MCF 10A (cell line): ENCODE measurements at regions not wholly inside any gene's neighbourhood (a gene's known extent, or its start where the extent isn't known, plus 50 kb on each side); places are given as distances from the start of the nearest gene placed in this dataset.

Source experiments
- BruUV-seq: library from RNA; stranded (reverse); fragments of 400-500 nt; replicated peaks from 2 replicates; lab custom pipeline; 2021; lab: Mats Ljungman, UMichigan
- CTCF ChIA-PET: fragments of 300-600 bp; sonication (Branson Sonifier 250); formaldehyde crosslinking; extraction: SDS; loops from one replicate; lab custom pipeline; 2021; ENCODE audit warnings: antibody characterized with exemption, inconsistent platforms; lab: Yijun Ruan, JAX
- POLR2A ChIA-PET: fragments of 300-600, 350-650 bp; sonication (Branson Sonifier 250); formaldehyde crosslinking; extraction: SDS; loops from one replicate; lab custom pipeline; 2020; ENCODE audit warnings: antibody characterized with exemption, inconsistent platforms; lab: Yijun Ruan, JAX
- DNase-seq: peaks from one replicate; pipeline ENCODE4 v3.0.0-alpha.2; 2018; ENCODE audit not compliant: unreplicated experiment
- H3K27ac Mint-ChIP-seq: one replicate; pipeline ENCODE4 v1.8.0; 2022; ENCODE audit warnings: mild to moderate bottlenecking, low read depth, mixed read lengths; ENCODE audit not compliant: unreplicated experiment
- H3K27me3 Mint-ChIP-seq: one replicate; pipeline ENCODE4 v1.8.0; 2022; ENCODE audit warnings: mixed read lengths; ENCODE audit not compliant: insufficient read depth, unreplicated experiment
- H3K36me3 Mint-ChIP-seq: one replicate; pipeline ENCODE4 v1.8.0; 2022; ENCODE audit warnings: mild to moderate bottlenecking, moderate library complexity, mixed read lengths; ENCODE audit not compliant: insufficient read depth, unreplicated experiment
- H3K4me1 Mint-ChIP-seq: one replicate; pipeline ENCODE4 v1.8.0; 2022; ENCODE audit warnings: mixed read lengths; ENCODE audit not compliant: insufficient read depth, unreplicated experiment
- H3K4me3 Mint-ChIP-seq: one replicate; pipeline ENCODE4 v1.8.0; 2022; ENCODE audit warnings: mild to moderate bottlenecking, moderate library complexity, mixed read lengths; ENCODE audit not compliant: unreplicated experiment
- H3K9me3 Mint-ChIP-seq: one replicate; pipeline ENCODE4 v1.8.0; 2022; ENCODE audit warnings: mixed read lengths; ENCODE audit not compliant: unreplicated experiment
- intact Hi-C: fragments of 100-400 bp; cut with micrococcal nuclease; formaldehyde crosslinking; loops from 2 replicates; pipeline ENCODE4 v1.14.1; 2022
- TF ChIP-seq, protein P1 (sequence below): fragments of 200-600 bp; IDR thresholded peaks from one replicate; pipeline ENCODE4 v1.8.0; 2022; ENCODE audit warnings: antibody characterized with exemption, mild to moderate bottlenecking; ENCODE audit not compliant: unreplicated experiment

DNA sequence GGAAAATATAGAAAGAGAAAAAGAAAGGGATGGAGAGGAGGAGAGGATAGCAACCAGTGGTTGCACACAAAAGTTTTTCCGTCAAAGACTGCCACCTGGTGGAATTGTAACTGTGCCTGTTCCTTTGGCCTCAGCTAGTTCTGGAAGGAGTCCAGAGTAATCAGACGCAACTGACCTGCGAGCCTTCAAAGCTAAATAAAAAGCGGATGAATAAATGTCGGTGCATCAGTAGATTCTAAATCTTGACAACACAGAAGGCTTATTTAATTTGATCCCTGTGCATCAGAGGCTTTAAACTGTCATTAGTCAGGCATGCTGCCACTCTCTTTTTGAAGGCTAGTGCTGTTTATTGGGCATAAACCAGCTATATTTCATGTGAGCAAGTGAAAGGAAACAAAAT lies 132.9 kb upstream of the ACO1 start:
- BruUV-seq: no TSS peak
- intact Hi-C loops: loop anchor here (1.0 to 10.0 kb wide), 5 partner anchors 104 to 947 kb away; no protein-coding TSS in a partner anchor
- H3K36me3 Mint-ChIP-seq: no peaks in the 10 kb centered on the region
- ChIA-PET POLR2A (interaction anchor here (0.6 to 1.5 kb wide), 3 partner anchors 70 to 542 kb away, joined by 3 to 5 read pairs (median 4); no protein-coding TSS in a partner anchor), CTCF (interaction anchor here (0.7 to 3.4 kb wide), 21 partner anchors 9 to 451 kb away, joined by 3 to 50 read pairs (median 4); no protein-coding TSS in a partner anchor)
- peaks cover 65% of the 10 kb centered on the region for H3K27me3 Mint-ChIP-seq
- H3K4me3 Mint-ChIP-seq: no peak overlapping the region
- peak; percentile 85 for DNase-seq
- TF ChIP-seq, protein P1, sequence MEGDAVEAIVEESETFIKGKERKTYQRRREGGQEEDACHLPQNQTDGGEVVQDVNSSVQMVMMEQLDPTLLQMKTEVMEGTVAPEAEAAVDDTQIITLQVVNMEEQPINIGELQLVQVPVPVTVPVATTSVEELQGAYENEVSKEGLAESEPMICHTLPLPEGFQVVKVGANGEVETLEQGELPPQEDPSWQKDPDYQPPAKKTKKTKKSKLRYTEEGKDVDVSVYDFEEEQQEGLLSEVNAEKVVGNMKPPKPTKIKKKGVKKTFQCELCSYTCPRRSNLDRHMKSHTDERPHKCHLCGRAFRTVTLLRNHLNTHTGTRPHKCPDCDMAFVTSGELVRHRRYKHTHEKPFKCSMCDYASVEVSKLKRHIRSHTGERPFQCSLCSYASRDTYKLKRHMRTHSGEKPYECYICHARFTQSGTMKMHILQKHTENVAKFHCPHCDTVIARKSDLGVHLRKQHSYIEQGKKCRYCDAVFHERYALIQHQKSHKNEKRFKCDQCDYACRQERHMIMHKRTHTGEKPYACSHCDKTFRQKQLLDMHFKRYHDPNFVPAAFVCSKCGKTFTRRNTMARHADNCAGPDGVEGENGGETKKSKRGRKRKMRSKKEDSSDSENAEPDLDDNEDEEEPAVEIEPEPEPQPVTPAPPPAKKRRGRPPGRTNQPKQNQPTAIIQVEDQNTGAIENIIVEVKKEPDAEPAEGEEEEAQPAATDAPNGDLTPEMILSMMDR: peak; percentile 65
- no peaks in the 10 kb centered on the region for H3K4me1 Mint-ChIP-seq
- H3K9me3 Mint-ChIP-seq: no peaks in the 10 kb centered on the region
- no peak overlapping the region for H3K27ac Mint-ChIP-seq

DNA sequence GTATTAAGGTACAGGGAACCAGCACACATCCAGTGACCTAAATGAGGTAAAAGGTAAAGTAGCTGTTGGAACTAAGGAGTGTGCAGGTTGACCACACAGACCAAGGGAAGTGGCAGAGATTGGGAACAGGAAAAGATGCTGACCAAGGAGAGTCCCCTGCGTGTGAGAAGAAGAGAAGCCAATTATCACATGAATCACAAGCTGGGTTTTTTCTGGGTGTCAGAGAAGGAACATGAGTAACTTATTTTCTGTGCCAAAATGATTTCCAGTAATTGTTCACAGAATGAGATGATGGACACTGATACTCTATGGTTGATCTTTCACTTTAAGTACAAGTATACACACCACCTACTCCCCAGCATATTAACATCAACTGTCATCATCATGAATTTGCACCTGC lies 130.7 kb upstream of the ACO1 start:
- H3K9me3 Mint-ChIP-seq: no peaks in the 10 kb centered on the region
- intact Hi-C loops: loop anchor here (5.0 to 10.0 kb wide), 2 partner anchors 451 to 949 kb away; no protein-coding TSS in a partner anchor
- H3K36me3 Mint-ChIP-seq: no peaks in the 10 kb centered on the region

DNA sequence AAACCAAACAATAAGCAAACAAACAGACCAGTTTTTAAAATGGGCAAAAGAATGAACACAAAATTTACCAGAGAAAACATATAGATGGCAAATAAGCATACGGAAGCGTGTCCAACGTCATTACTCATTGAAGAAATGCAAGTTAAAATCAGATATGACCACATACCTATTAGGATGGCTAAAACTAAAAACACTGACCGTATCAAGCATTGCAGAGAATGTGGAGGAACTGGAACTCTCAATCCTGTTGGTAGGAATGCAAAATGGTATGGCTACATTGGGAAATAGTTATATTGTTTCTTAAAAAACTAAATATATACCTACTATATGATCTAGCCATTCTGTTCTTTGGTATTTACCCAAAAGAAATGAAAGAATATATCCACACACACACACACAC lies 129.4 kb upstream of the ACO1 start:
- Mint-ChIP-seq H3K4me1 (no peaks in the 10 kb centered on the region), H3K27me3 (peaks cover 51% of the 10 kb centered on the region), H3K27ac (no peak overlapping the region), H3K36me3 (no peaks in the 10 kb centered on the region), H3K9me3 (no peaks in the 10 kb centered on the region), H3K4me3 (no peak overlapping the region)
- no peak for DNase-seq
- TF ChIP-seq, protein P1: no peak
- intact Hi-C loops: loop anchor here (10.0 kb wide), 1 partner anchor 950 kb away; no protein-coding TSS in a partner anchor
- CTCF ChIA-PET: no interaction called here
- POLR2A ChIA-PET: no interaction called here
- no TSS peak for BruUV-seq

More for the DNA sequence above, 130.7 kb upstream of the ACO1 start:
- H3K4me3 Mint-ChIP-seq: no peak overlapping the region
- no TSS peak for BruUV-seq
- H3K4me1 Mint-ChIP-seq: no peaks in the 10 kb centered on the region
- CTCF ChIA-PET: no interaction called here
- no peak for DNase-seq
- TF ChIP-seq, protein P1: no peak
- POLR2A ChIA-PET: interaction anchor here (0.9 kb wide), 1 partner anchor 10 kb away, joined by 3 read pairs; no protein-coding TSS in a partner anchor
- peaks cover 54% of the 10 kb centered on the region for H3K27me3 Mint-ChIP-seq
- no peak overlapping the region for H3K27ac Mint-ChIP-seq

DNA sequence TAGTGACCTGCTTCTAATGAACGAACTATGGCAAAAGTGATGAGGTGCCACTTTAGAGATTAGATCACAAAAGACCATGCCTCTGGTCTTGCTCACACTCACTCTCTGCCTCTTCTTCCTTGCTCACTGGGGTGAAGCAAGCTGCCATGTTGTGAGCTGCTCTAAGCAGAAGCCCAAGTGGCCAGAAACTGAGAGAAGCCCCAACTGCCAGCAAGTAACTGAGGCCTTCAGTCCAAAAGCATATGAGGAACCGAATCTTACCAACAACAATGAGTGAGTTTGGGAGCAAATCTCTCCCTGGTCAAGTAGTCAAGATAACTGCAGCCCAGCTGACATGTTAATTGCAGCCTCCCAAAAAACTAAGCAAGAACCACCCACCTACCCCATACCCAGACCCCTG lies 126.0 kb upstream of the ACO1 start:
- Mint-ChIP-seq H3K4me3 (no peak overlapping the region), H3K36me3 (no peaks in the 10 kb centered on the region), H3K4me1 (no peaks in the 10 kb centered on the region), H3K9me3 (no peaks in the 10 kb centered on the region), H3K27me3 (peaks cover 43% of the 10 kb centered on the region), H3K27ac (no peak overlapping the region)
- intact Hi-C loops: loop anchor here (10.0 kb wide), 1 partner anchor 954 kb away; no protein-coding TSS in a partner anchor
- no peak for DNase-seq
- POLR2A ChIA-PET: no interaction called here
- CTCF ChIA-PET: no interaction called here
- no TSS peak for BruUV-seq
- TF ChIP-seq, protein P1: no peak
